GM23338 (cell line): ENCODE measurements at regions not wholly inside any gene's neighbourhood (a gene's known extent, or its start where the extent isn't known, plus 50 kb on each side); places are given as distances from the start of the nearest gene placed in this dataset.

ENCODE experiments used
- ATAC-seq: fragments of 200-7000 bp; cut with Tn5 transposase; 3 replicates; pipeline ENCODE4 v1.9.1; 2020
- DNase-seq: peaks from one replicate; pipeline ENCODE4 v3.0.0-alpha.2; 2015; ENCODE audit warnings: low spot score
- H2AFZ ChIP-seq: fragments of 200-600 bp; sonication (generic); 2 replicates; pipeline ENCODE4 v1.8.0; 2016; ENCODE audit warnings: antibody characterized with exemption, mild to moderate bottlenecking, moderate library complexity
- H3F3A ChIP-seq: fragments of 200-600 bp; sonication (generic); replicated peaks from 2 replicates; pipeline ENCODE4 v1.8.0; 2017; ENCODE audit warnings: antibody characterized with exemption, mixed run types, low read depth
- H3K27ac ChIP-seq: fragments of 200-600 bp; sonication (generic); 2 replicates; pipeline ENCODE4 v1.6.1; 2016; ENCODE audit warnings: low read depth
- H3K27me3 ChIP-seq: fragments of 200-600 bp; sonication (generic); 2 replicates; pipeline ENCODE4 v1.8.0; 2016; ENCODE audit warnings: mild to moderate bottlenecking, mixed run types, moderate library complexity; ENCODE audit not compliant: insufficient read depth
- H3K36me3 ChIP-seq: fragments of 200-600 bp; sonication (generic); 2 replicates; pipeline ENCODE4 v1.8.0; 2016; ENCODE audit warnings: mild to moderate bottlenecking; ENCODE audit not compliant: insufficient read depth
- H3K4me1 ChIP-seq: fragments of 200-600 bp; sonication (generic); 2 replicates; pipeline ENCODE4 v1.8.0; 2016; ENCODE audit warnings: mild to moderate bottlenecking, moderate library complexity; ENCODE audit not compliant: insufficient read depth
- H3K4me2 ChIP-seq: fragments of 200-600 bp; sonication (generic); 2 replicates; pipeline ENCODE4 v1.7.1; 2017; ENCODE audit warnings: mixed run types
- H3K4me3 ChIP-seq: fragments of 200-600 bp; sonication (generic); 2 replicates; pipeline ENCODE4 v1.6.1; 2016; ENCODE audit warnings: mixed run types
- H3K79me2 ChIP-seq: fragments of 200-600 bp; sonication (generic); replicated peaks from 2 replicates; pipeline ENCODE4 v1.8.0; 2017; ENCODE audit warnings: mild to moderate bottlenecking; ENCODE audit not compliant: insufficient read depth
- H3K9me2 ChIP-seq: fragments of 200-600 bp; sonication (generic); 2 replicates; pipeline ENCODE4 v1.8.0; 2017; ENCODE audit not compliant: insufficient read depth
- H4K20me1 ChIP-seq: fragments of 200-600 bp; sonication (generic); replicated peaks from 2 replicates; pipeline ENCODE4 v1.8.0; 2017; ENCODE audit warnings: mild to moderate bottlenecking; ENCODE audit not compliant: insufficient read depth
- H3K27ac Mint-ChIP-seq: 2 replicates; pipeline ENCODE4 v1.8.0; 2020; ENCODE audit warnings: inconsistent platforms, mild to moderate bottlenecking, moderate library complexity, mixed read lengths
- H3K27me3 Mint-ChIP-seq: 3 replicates; pipeline ENCODE4 v1.8.0; 2022; ENCODE audit warnings: low read depth, mild to moderate bottlenecking, moderate library complexity, mixed read lengths, inconsistent platforms; ENCODE audit not compliant: insufficient read depth, poor library complexity
- H3K36me3 Mint-ChIP-seq: 3 replicates; pipeline ENCODE4 v1.8.0; 2021; ENCODE audit warnings: low read depth, mild to moderate bottlenecking, inconsistent platforms, moderate library complexity, mixed read lengths
- H3K4me1 Mint-ChIP-seq: 3 replicates; pipeline ENCODE4 v1.8.0; 2020; ENCODE audit warnings: mild to moderate bottlenecking, inconsistent platforms, mixed read lengths
- H3K4me3 Mint-ChIP-seq: 3 replicates; pipeline ENCODE4 v1.8.0; 2021; ENCODE audit warnings: moderate library complexity, mild to moderate bottlenecking, inconsistent platforms, mixed read lengths
- H3K9me3 Mint-ChIP-seq: 3 replicates; pipeline ENCODE4 v1.8.0; 2020; ENCODE audit warnings: moderate library complexity, mild to moderate bottlenecking, inconsistent platforms, mixed read lengths
- CREB1 ChIP-seq: fragments of 250-450 bp; sonication (Bioruptor Pico); IDR thresholded peaks from 2 replicates; pipeline ENCODE4 v1.5.0; 2020; ENCODE audit warnings: low read depth, mild to moderate bottlenecking, moderate library complexity
- EZH2phosphoT487 ChIP-seq: fragments of 200-600 bp; sonication (generic); IDR thresholded peaks from one replicate; pipeline ENCODE4 v1.8.1; 2018; ENCODE audit warnings: antibody characterized with exemption; ENCODE audit not compliant: unreplicated experiment
- JUNB ChIP-seq: IDR thresholded peaks from one replicate; pipeline ENCODE4 v1.6.1; 2016; ENCODE audit warnings: antibody characterized with exemption; ENCODE audit not compliant: unreplicated experiment
- NANOG ChIP-seq: IDR thresholded peaks from 2 replicates; pipeline ENCODE4 v1.6.1; 2016; ENCODE audit warnings: antibody characterized with exemption, borderline replicate concordance
- POLR2AphosphoS5 ChIP-seq: IDR thresholded peaks from 2 replicates; pipeline ENCODE4 v1.6.1; 2016; ENCODE audit warnings: antibody characterized with exemption, low read depth
- ZNF114 ChIP-seq: fragments of 250-450 bp; sonication (Bioruptor Pico); IDR thresholded peaks from 2 replicates; pipeline ENCODE4 v1.5.0; 2020; ENCODE audit warnings: mild to moderate bottlenecking, moderate library complexity
- ZNF331 ChIP-seq: fragments of 250-450 bp; sonication (Bioruptor Pico); IDR thresholded peaks from 2 replicates; pipeline ENCODE4 v1.5.0; 2020; ENCODE audit warnings: low read depth, mild to moderate bottlenecking, moderate library complexity
- TF ChIP-seq, protein P1 (sequence below): IDR thresholded peaks from 2 replicates; pipeline ENCODE4 v1.6.1; 2016; ENCODE audit warnings: antibody characterized with exemption
- TF ChIP-seq, protein P2 (sequence below): IDR thresholded peaks from one replicate; pipeline ENCODE4 v1.6.1; 2018; ENCODE audit warnings: antibody characterized with exemption; ENCODE audit not compliant: unreplicated experiment
- TF ChIP-seq, protein P3 (sequence below): fragments of 250-450 bp; sonication (Bioruptor Pico); IDR thresholded peaks from 2 replicates; pipeline ENCODE4 v1.5.0; 2020; ENCODE audit warnings: mild to moderate bottlenecking, moderate library complexity

DNA sequence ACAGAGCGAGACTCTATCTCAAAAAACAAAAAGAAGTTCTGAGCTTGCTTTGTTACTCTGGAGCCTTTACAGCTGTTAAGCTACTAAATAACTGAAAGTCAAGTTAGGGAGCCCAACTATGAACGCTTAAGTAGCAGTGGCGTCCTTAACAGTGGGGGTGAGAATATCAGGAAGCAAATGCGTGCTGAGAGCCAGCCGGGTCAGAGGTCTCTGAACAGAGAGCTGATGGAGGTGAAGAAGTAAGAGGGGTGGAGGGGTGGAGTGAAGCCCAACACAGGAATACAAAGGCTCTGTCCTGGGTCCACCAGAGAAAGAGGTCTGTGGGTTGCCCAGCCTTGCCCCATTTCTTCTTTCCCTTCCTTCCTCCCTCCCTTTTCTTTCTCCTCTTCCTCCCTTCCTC is 104.1 kb upstream of the GATA6 start:
- no peak overlapping the region for H2AFZ ChIP-seq
- H3K4me3 ChIP-seq = no peak overlapping the region
- H3K36me3 Mint-ChIP-seq = no peaks in the 10 kb centered on the region
- no peak overlapping the region for H3K4me3 Mint-ChIP-seq
- DNase-seq (no peak), ATAC-seq (no peak)
- no peak overlapping the region for H3K27ac ChIP-seq
- H3K36me3 ChIP-seq = no peaks in the 10 kb centered on the region
- H3K9me2 ChIP-seq = 0 out of 2 replicates have a peak, but pooled peaks cover 3% of the 10 kb centered on the region
- H4K20me1 ChIP-seq = no peaks in the 10 kb centered on the region
- H3K27me3 ChIP-seq = no peaks in the 10 kb centered on the region
- no peak for TF ChIP-seq ZNF331 (CRISPR knock-in tag)
- TF ChIP-seq, protein P1, sequence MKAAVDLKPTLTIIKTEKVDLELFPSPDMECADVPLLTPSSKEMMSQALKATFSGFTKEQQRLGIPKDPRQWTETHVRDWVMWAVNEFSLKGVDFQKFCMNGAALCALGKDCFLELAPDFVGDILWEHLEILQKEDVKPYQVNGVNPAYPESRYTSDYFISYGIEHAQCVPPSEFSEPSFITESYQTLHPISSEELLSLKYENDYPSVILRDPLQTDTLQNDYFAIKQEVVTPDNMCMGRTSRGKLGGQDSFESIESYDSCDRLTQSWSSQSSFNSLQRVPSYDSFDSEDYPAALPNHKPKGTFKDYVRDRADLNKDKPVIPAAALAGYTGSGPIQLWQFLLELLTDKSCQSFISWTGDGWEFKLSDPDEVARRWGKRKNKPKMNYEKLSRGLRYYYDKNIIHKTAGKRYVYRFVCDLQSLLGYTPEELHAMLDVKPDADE = no peak
- TF ChIP-seq JUNB = no peak
- no peak overlapping the region for H3K4me2 ChIP-seq
- no peaks in the 10 kb centered on the region for H3K4me1 ChIP-seq
- no peaks in the 10 kb centered on the region for H3K79me2 ChIP-seq
- H3K27me3 Mint-ChIP-seq = no peaks in the 10 kb centered on the region
- H3K9me3 Mint-ChIP-seq = no peaks in the 10 kb centered on the region
- peaks cover 3% of the 10 kb centered on the region; the same call in 1 of the 3 replicates for H3K4me1 Mint-ChIP-seq
- H3F3A ChIP-seq = no peaks in the 10 kb centered on the region
- H3K27ac Mint-ChIP-seq = no peak overlapping the region

DNA sequence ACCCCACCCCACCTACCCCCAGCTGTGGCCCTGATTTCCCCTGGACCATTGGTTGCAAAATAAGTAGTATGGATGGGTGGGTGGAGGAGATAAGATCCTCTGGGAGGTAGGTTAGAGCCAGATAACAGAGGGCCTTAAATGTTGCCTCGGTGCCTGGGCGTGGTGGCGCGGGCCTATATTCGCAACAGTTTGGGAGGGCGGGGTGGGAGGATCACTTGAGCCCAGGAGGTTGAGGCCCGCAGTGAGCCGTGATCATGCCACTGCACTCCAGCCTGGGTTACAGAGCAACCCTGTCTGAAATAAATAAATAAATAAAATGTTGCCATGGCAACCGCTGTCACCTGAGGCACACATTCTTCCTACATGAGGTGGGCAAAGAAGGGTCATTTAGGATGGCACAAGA is 103.3 kb upstream of the GATA6 start:
- ATAC-seq (no peak), DNase-seq (peak; percentile 48)
- Histone ChIP-seq H3F3A (no peaks in the 10 kb centered on the region), H3K9me2 (0 out of 2 replicates have a peak, but pooled peaks cover 3% of the 10 kb centered on the region), H3K4me1 (no peaks in the 10 kb centered on the region), H3K27me3 (no peaks in the 10 kb centered on the region), H4K20me1 (no peaks in the 10 kb centered on the region), H3K4me2 (no peak overlapping the region), H3K79me2 (no peaks in the 10 kb centered on the region), H3K4me3 (no peak overlapping the region), H2AFZ (no peak overlapping the region), H3K36me3 (no peaks in the 10 kb centered on the region), H3K27ac (no peak overlapping the region)
- Mint-ChIP-seq H3K4me1 (peaks cover 3% of the 10 kb centered on the region; the same call in 1 of the 3 replicates), H3K27ac (no peak overlapping the region), H3K9me3 (no peaks in the 10 kb centered on the region), H3K36me3 (no peaks in the 10 kb centered on the region), H3K27me3 (no peaks in the 10 kb centered on the region), H3K4me3 (no peak overlapping the region)
- no peak for TF ChIP-seq JUNB
- TF ChIP-seq, protein P2, sequence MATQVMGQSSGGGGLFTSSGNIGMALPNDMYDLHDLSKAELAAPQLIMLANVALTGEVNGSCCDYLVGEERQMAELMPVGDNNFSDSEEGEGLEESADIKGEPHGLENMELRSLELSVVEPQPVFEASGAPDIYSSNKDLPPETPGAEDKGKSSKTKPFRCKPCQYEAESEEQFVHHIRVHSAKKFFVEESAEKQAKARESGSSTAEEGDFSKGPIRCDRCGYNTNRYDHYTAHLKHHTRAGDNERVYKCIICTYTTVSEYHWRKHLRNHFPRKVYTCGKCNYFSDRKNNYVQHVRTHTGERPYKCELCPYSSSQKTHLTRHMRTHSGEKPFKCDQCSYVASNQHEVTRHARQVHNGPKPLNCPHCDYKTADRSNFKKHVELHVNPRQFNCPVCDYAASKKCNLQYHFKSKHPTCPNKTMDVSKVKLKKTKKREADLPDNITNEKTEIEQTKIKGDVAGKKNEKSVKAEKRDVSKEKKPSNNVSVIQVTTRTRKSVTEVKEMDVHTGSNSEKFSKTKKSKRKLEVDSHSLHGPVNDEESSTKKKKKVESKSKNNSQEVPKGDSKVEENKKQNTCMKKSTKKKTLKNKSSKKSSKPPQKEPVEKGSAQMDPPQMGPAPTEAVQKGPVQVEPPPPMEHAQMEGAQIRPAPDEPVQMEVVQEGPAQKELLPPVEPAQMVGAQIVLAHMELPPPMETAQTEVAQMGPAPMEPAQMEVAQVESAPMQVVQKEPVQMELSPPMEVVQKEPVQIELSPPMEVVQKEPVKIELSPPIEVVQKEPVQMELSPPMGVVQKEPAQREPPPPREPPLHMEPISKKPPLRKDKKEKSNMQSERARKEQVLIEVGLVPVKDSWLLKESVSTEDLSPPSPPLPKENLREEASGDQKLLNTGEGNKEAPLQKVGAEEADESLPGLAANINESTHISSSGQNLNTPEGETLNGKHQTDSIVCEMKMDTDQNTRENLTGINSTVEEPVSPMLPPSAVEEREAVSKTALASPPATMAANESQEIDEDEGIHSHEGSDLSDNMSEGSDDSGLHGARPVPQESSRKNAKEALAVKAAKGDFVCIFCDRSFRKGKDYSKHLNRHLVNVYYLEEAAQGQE = no peak
- no peak for TF ChIP-seq NANOG
- TF ChIP-seq EZH2phosphoT487 = no peak
- TF ChIP-seq, protein P3, sequence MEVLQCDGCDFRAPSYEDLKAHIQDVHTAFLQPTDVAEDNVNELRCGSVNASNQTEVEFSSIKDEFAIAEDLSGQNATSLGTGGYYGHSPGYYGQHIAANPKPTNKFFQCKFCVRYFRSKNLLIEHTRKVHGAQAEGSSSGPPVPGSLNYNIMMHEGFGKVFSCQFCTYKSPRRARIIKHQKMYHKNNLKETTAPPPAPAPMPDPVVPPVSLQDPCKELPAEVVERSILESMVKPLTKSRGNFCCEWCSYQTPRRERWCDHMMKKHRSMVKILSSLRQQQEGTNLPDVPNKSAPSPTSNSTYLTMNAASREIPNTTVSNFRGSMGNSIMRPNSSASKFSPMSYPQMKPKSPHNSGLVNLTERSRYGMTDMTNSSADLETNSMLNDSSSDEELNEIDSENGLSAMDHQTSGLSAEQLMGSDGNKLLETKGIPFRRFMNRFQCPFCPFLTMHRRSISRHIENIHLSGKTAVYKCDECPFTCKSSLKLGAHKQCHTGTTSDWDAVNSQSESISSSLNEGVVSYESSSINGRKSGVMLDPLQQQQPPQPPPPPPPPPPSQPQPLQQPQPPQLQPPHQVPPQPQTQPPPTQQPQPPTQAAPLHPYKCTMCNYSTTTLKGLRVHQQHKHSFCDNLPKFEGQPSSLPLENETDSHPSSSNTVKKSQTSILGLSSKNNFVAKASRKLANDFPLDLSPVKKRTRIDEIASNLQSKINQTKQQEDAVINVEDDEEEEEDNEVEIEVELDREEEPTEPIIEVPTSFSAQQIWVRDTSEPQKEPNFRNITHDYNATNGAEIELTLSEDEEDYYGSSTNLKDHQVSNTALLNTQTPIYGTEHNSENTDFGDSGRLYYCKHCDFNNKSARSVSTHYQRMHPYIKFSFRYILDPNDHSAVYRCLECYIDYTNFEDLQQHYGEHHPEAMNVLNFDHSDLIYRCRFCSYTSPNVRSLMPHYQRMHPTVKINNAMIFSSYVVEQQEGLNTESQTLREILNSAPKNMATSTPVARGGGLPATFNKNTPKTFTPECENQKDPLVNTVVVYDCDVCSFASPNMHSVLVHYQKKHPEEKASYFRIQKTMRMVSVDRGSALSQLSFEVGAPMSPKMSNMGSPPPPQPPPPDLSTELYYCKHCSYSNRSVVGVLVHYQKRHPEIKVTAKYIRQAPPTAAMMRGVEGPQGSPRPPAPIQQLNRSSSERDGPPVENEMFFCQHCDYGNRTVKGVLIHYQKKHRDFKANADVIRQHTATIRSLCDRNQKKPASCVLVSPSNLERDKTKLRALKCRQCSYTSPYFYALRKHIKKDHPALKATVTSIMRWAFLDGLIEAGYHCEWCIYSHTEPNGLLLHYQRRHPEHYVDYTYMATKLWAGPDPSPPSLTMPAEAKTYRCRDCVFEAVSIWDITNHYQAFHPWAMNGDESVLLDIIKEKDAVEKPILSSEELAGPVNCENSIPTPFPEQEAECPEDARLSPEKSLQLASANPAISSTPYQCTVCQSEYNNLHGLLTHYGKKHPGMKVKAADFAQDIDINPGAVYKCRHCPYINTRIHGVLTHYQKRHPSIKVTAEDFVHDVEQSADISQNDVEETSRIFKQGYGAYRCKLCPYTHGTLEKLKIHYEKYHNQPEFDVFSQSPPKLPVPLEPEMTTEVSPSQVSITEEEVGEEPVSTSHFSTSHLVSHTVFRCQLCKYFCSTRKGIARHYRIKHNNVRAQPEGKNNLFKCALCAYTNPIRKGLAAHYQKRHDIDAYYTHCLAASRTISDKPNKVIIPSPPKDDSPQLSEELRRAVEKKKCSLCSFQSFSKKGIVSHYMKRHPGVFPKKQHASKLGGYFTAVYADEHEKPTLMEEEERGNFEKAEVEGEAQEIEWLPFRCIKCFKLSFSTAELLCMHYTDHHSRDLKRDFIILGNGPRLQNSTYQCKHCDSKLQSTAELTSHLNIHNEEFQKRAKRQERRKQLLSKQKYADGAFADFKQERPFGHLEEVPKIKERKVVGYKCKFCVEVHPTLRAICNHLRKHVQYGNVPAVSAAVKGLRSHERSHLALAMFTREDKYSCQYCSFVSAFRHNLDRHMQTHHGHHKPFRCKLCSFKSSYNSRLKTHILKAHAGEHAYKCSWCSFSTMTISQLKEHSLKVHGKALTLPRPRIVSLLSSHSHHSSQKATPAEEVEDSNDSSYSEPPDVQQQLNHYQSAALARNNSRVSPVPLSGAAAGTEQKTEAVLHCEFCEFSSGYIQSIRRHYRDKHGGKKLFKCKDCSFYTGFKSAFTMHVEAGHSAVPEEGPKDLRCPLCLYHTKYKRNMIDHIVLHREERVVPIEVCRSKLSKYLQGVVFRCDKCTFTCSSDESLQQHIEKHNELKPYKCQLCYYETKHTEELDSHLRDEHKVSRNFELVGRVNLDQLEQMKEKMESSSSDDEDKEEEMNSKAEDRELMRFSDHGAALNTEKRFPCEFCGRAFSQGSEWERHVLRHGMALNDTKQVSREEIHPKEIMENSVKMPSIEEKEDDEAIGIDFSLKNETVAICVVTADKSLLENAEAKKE (CRISPR knock-in tag) = no peak
- no peak for TF ChIP-seq POLR2AphosphoS5
- no peak for TF ChIP-seq ZNF114 (CRISPR knock-in tag)
- TF ChIP-seq ZNF331 (CRISPR knock-in tag) = no peak
- TF ChIP-seq CREB1 (CRISPR knock-in tag) = no peak
- TF ChIP-seq, protein P1 = no peak
